ENCODE measurements at regions not wholly inside any gene's neighbourhood (a gene's known extent, or its start where the extent isn't known, plus 50 kb on each side); places are given as distances from the start of the nearest gene placed in this dataset.
A peak's percentile ranks its signal among the peaks of the same experiment; 100 is the strongest.
"Not testable (repeated sequence)": the region's sequence is repeated elsewhere in the genome, so short reads cannot be mapped to it uniquely, and the experiment has no call there.

DNA sequence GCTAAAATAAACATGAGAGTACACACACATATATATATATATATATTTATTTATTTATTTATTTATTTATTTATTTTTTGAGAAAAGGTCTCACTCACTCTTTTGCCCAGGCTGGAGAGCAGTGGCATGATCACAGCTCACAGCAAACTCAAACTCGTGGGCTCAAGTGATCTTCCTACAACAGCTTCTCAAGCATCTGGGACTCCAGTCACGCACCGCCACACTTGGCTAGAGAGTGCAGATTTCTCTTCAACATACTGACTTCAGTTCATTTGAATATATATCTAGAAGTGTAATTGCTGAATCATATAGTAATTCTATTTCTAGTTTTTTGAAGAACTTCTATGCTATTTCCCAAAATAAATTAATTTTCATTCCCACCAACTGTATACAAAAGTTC lies 1711.8 kb downstream of the SLITRK5 start:
- H3K4me3 ChIP-seq (replicated peaks; ENCODE audit: low read depth, low read length) = no peak overlapping the region
- TF ChIP-seq, protein P1, sequence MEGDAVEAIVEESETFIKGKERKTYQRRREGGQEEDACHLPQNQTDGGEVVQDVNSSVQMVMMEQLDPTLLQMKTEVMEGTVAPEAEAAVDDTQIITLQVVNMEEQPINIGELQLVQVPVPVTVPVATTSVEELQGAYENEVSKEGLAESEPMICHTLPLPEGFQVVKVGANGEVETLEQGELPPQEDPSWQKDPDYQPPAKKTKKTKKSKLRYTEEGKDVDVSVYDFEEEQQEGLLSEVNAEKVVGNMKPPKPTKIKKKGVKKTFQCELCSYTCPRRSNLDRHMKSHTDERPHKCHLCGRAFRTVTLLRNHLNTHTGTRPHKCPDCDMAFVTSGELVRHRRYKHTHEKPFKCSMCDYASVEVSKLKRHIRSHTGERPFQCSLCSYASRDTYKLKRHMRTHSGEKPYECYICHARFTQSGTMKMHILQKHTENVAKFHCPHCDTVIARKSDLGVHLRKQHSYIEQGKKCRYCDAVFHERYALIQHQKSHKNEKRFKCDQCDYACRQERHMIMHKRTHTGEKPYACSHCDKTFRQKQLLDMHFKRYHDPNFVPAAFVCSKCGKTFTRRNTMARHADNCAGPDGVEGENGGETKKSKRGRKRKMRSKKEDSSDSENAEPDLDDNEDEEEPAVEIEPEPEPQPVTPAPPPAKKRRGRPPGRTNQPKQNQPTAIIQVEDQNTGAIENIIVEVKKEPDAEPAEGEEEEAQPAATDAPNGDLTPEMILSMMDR (IDR thresholded peaks at IDR 0.05; ENCODE audit: low read length, missing control alignments) = no peak
- DNase-seq (ENCODE audit: low read depth) = no peak

- no peak for DNase-seq (ENCODE audit: low read depth)
- H3K4me3 ChIP-seq (replicated peaks; ENCODE audit: low read depth, low read length) = no peak overlapping the region
Measured at GRCh38 chr13:89383891-89384290, 1712.7 kb downstream of the SLITRK5 start.

DNA sequence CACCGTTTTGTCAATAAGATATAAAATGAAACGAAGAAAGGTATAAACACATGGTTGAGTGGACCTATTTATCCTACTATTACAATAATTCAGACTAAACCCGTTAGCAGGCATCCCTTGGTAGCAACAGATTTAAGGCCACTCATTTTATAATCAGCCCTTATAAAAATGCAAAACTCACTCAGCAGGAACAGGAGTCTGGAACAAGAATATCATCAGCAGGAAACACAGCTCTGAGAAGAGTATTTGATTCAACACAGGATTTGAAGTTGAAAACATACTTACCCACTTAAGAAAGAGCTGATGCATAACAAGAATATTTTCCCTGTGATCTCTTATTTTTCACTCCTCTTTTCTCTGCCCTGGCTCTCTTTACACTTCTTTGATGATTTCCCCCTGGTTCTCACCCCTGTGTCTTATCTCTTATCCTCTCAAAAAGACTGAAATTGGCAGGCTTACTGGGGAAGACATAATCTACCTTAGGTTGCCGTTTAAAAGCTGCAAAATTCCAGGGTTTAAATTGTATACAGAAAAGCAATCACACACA lies 1722.7 kb downstream of the SLITRK5 start:
- no peak overlapping the region for H3K4me3 ChIP-seq (replicated peaks; ENCODE audit: low read depth, low read length)
- DNase-seq (ENCODE audit: low read depth) = no peak
- TF ChIP-seq, protein P1 (IDR thresholded peaks at IDR 0.05; ENCODE audit: low read length, missing control alignments) = no peak

More at GRCh38 chr13:89383891-89384290, 1712.7 kb downstream of the SLITRK5 start:
- TF ChIP-seq, protein P1 (IDR thresholded peaks at IDR 0.05; ENCODE audit: low read length, missing control alignments) = no peak

DNA sequence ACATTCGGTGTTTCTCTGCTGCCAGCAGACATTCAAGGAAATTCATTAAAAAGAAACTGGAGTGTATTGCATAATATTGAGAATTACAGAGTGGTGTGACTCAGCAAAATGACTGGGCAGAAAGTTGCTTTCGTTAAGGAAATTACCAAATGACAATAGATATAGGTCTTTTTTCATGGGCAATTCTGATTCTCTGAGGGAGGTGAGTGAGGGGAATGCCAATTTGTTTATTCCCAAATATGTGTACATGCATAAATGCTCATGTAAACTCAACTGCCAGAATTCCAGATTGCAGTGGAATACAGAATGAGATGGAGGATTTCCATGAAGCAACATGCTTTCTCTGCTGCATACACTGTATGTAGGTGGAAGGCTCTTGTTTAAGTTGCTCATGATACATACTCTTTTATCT lies 1730.1 kb downstream of the SLITRK5 start:
- DNase-seq (ENCODE audit: low read depth) = peak; percentile 93

GRCh38 chr13:89402211-89402610 lies 1731.0 kb downstream of the SLITRK5 start:
- no peak for DNase-seq (ENCODE audit: low read depth)
- H3K4me3 ChIP-seq (replicated peaks; ENCODE audit: low read depth, low read length) = no peak overlapping the region

More for the DNA sequence above, 1730.1 kb downstream of the SLITRK5 start:
- no peak overlapping the region for H3K4me3 ChIP-seq (replicated peaks; ENCODE audit: low read depth, low read length)
- TF ChIP-seq, protein P1 (IDR thresholded peaks at IDR 0.05; ENCODE audit: low read length, missing control alignments) = no peak

GRCh38 chr13:89406096-89406495 lies 1734.9 kb downstream of the SLITRK5 start:
- DNase-seq (ENCODE audit: low read depth); H3K4me3 ChIP-seq (replicated peaks; ENCODE audit: low read depth, low read length): not testable (repeated sequence)

More at GRCh38 chr13:89402211-89402610, 1731.0 kb downstream of the SLITRK5 start:
- TF ChIP-seq, protein P1 (IDR thresholded peaks at IDR 0.05; ENCODE audit: low read length, missing control alignments) = no peak

GRCh38 chr13:89407357-89407756 lies 1736.2 kb downstream of the SLITRK5 start:
- TF ChIP-seq, protein P1 (IDR thresholded peaks at IDR 0.05; ENCODE audit: low read length, missing control alignments) = no peak
- DNase-seq (ENCODE audit: low read depth) = no peak
- no peak overlapping the region for H3K4me3 ChIP-seq (replicated peaks; ENCODE audit: low read depth, low read length)
